ENCODE measurements at regions not wholly inside any gene's neighbourhood (a gene's known extent, or its start where the extent isn't known, plus 50 kb on each side); places are given as distances from the start of the nearest gene placed in this dataset.

DNA sequence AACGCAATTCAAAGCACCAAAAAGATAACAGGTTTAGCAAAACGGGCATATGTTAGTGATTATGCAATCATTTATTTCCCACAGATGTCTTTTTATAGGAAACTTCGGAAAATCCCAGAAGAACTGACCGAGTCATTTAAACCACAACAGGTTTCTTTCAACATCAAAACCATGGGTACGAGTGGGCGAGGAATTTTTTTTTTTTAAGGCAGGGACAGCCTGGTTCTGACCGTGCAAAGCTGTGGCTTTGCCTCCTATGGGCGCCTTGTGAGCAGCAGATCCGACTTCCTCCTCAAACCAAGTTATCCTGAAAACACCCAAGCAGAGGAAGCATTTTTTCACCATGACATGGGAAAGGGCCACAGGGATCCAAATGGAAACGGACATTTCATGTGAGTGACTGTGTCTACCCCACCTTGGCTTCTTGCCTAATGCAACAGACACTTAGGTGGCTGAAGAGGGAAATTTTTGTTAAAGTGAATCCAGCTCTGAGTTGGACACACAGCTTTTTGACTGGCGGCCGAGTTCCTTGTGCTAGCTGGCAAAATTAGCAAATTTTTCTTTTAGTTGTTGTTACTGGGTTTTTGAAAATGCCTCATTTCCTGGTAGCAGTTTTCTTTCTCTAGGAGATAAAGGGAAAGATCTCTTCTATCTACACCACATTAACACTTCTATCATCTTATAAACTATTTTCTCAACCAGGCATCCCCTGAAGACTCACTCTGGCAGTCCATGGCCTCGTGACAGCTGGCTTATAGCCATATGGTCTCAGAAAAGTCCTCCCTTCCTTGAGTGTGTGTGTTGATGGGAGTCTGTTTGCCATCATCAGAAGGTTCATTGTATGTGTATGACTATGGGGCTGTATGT lies 487.4 kb upstream of the ZEB2 start:
- Histone ChIP-seq H3K9me3 (ENCODE audit: control insufficient read depth in 2 of 3, insufficient read depth in 1 of 3, low read length in 3 of 3) (no peaks in the 10 kb centered on the region), H3K27ac (ENCODE audit: low read depth in 2 of 2, low read length in 2 of 2) (no peak overlapping the region), H3K27me3 (ENCODE audit: control insufficient read depth, insufficient read depth, low read length) (no peaks in the 10 kb centered on the region), H3K4me1 (ENCODE audit: control insufficient read depth in 2 of 3, insufficient read depth in 2 of 3, low read depth in 1 of 3, low read length in 3 of 3) (no peaks in the 10 kb centered on the region), H3K36me3 (ENCODE audit: control insufficient read depth in 2 of 3, insufficient read depth in 3 of 3, low read length in 3 of 3) (no peaks in the 10 kb centered on the region), H3K4me3 (ENCODE audit: low read length in 3 of 3) (no peak overlapping the region), H3K9ac (ENCODE audit: low read length in 3 of 3) (no peak overlapping the region)
- intact Hi-C loops (cut with DNase I): no loop called here
- TF ChIP-seq, protein P1, sequence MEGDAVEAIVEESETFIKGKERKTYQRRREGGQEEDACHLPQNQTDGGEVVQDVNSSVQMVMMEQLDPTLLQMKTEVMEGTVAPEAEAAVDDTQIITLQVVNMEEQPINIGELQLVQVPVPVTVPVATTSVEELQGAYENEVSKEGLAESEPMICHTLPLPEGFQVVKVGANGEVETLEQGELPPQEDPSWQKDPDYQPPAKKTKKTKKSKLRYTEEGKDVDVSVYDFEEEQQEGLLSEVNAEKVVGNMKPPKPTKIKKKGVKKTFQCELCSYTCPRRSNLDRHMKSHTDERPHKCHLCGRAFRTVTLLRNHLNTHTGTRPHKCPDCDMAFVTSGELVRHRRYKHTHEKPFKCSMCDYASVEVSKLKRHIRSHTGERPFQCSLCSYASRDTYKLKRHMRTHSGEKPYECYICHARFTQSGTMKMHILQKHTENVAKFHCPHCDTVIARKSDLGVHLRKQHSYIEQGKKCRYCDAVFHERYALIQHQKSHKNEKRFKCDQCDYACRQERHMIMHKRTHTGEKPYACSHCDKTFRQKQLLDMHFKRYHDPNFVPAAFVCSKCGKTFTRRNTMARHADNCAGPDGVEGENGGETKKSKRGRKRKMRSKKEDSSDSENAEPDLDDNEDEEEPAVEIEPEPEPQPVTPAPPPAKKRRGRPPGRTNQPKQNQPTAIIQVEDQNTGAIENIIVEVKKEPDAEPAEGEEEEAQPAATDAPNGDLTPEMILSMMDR (IDR thresholded peaks at IDR 0.05; ENCODE audit: borderline replicate concordance, extremely low read depth, insufficient read depth): no peak
- DNase-seq (no peak), FAIRE-seq (no peak)

DNA sequence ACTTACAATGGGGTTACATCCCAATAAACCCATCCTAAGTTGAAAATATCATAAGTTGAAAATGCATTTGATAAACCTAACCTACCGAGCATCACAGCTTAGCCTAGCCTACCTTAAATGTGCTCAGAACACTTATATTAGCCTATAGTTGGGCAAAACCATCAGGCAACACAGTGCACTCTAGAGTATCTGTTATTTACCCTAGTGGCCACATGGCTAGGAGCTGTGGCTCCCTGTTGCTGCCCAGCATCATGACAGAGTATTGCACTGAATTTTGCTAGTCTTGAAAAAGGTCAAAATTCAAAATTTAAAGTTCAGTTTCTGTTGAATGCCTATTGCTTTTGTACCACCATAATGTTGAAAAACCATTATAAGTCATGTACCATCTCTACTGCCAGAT lies 482.7 kb upstream of the ZEB2 start:
- H3K27ac ChIP-seq (ENCODE audit: low read depth in 2 of 2, low read length in 2 of 2): no peak overlapping the region
- no peak for DNase-seq
- no peaks in the 10 kb centered on the region for H3K36me3 ChIP-seq (ENCODE audit: control insufficient read depth in 2 of 3, insufficient read depth in 3 of 3, low read length in 3 of 3)
- FAIRE-seq: no peak
- no peaks in the 10 kb centered on the region for H3K9me3 ChIP-seq (ENCODE audit: control insufficient read depth in 2 of 3, insufficient read depth in 1 of 3, low read length in 3 of 3)
- H3K4me3 ChIP-seq (ENCODE audit: low read length in 3 of 3): no peak overlapping the region
- TF ChIP-seq, protein P1 (IDR thresholded peaks at IDR 0.05; ENCODE audit: borderline replicate concordance, extremely low read depth, insufficient read depth): no peak
- H3K9ac ChIP-seq (ENCODE audit: low read length in 3 of 3): no peak overlapping the region
- H3K27me3 ChIP-seq (ENCODE audit: control insufficient read depth, insufficient read depth, low read length): no peaks in the 10 kb centered on the region
- no peaks in the 10 kb centered on the region for H3K4me1 ChIP-seq (ENCODE audit: control insufficient read depth in 2 of 3, insufficient read depth in 2 of 3, low read depth in 1 of 3, low read length in 3 of 3)
- intact Hi-C loops (cut with DNase I): no loop called here

DNA sequence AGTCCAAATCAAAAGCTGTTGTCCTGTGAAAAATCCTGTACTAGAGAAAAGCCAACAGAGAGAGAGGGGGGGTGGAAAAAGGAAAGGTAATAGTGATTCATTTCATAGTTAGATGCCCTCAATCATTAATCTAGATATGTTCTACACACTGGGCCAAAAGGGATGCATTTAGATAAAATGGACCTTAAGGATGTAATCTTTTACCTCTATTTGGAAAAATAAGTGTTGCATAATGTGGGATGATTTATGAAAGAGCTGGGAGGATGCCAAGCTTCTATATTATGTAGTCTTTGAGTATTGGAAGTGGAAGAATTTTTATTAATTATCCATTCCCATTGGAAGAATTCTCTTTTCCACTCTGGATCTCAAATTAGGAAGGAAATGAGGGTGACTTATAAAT lies 480.5 kb upstream of the ZEB2 start:
- intact Hi-C loops (cut with DNase I): no loop called here
- Histone ChIP-seq H3K4me3 (ENCODE audit: low read length in 3 of 3) (no peak overlapping the region), H3K4me1 (ENCODE audit: control insufficient read depth in 2 of 3, insufficient read depth in 2 of 3, low read depth in 1 of 3, low read length in 3 of 3) (no peaks in the 10 kb centered on the region), H3K9me3 (ENCODE audit: control insufficient read depth in 2 of 3, insufficient read depth in 1 of 3, low read length in 3 of 3) (no peaks in the 10 kb centered on the region), H3K9ac (ENCODE audit: low read length in 3 of 3) (no peak overlapping the region), H3K27ac (ENCODE audit: low read depth in 2 of 2, low read length in 2 of 2) (no peak overlapping the region), H3K27me3 (ENCODE audit: control insufficient read depth, insufficient read depth, low read length) (no peaks in the 10 kb centered on the region), H3K36me3 (ENCODE audit: control insufficient read depth in 2 of 3, insufficient read depth in 3 of 3, low read length in 3 of 3) (no peaks in the 10 kb centered on the region)
- DNase-seq: no peak
- no peak for FAIRE-seq
- TF ChIP-seq, protein P1 (IDR thresholded peaks at IDR 0.05; ENCODE audit: borderline replicate concordance, extremely low read depth, insufficient read depth): no peak

Measured in kidney (tissue), 13 donors.